UCSD-AML1 (cell line): ENCODE measurements at regions not wholly inside any gene's neighbourhood (a gene's known extent, or its start where the extent isn't known, plus 50 kb on each side); places are given as distances from the start of the nearest gene placed in this dataset.
"Not testable (repeated sequence)": the region's sequence is repeated elsewhere in the genome, so short reads cannot be mapped to it uniquely, and the experiment has no call there.

Experiments
- DNase-seq: peaks from one replicate; lab custom pipeline; 2025; ENCODE audit not compliant: unreplicated experiment; lab: John Stamatoyannopoulos, UW

- no peak for DNase-seq
Measured at GRCh38 chr6:155887421-155887820, 431.8 kb upstream of the NOX3 start.

GRCh38 chr6:155883741-155884140, 428.1 kb upstream of the NOX3 start:
- DNase-seq, result no peak

- DNase-seq, result no peak
Measured at GRCh38 chr6:155883334-155883731, 427.7 kb upstream of the NOX3 start.

- DNase-seq, result no peak
Measured at GRCh38 chr6:155882527-155883333, 427.1 kb upstream of the NOX3 start.

- DNase-seq, result no peak
Measured at GRCh38 chr6:155881826-155882526, 426.3 kb upstream of the NOX3 start.

GRCh38 chr6:155880900-155881299, 425.3 kb upstream of the NOX3 start:
- DNase-seq, result no peak

GRCh38 chr6:155872961-155873360, 417.3 kb upstream of the NOX3 start:
- peak; percentile 26 for DNase-seq

- DNase-seq, result no peak
Measured at GRCh38 chr6:155867682-155868081, 412.0 kb upstream of the NOX3 start.

GRCh38 chr6:155866676-155867390, 411.2 kb upstream of the NOX3 start:
- not testable (repeated sequence) for DNase-seq

- no peak for DNase-seq
Measured at GRCh38 chr6:155861821-155862220, 406.2 kb upstream of the NOX3 start.

GRCh38 chr6:155858906-155859305, 403.3 kb upstream of the NOX3 start:
- DNase-seq, result not testable (repeated sequence)

GRCh38 chr6:155854787-155855186, 399.1 kb upstream of the NOX3 start:
- no peak for DNase-seq

- no peak for DNase-seq
Measured at GRCh38 chr6:155853011-155853410, 397.4 kb upstream of the NOX3 start.

- no peak for DNase-seq
Measured at GRCh38 chr6:155850408-155850841, 394.8 kb upstream of the NOX3 start.

GRCh38 chr6:155847711-155848110, 392.1 kb upstream of the NOX3 start:
- DNase-seq, result no peak

GRCh38 chr6:155837474-155837873, 381.8 kb upstream of the NOX3 start:
- no peak for DNase-seq

- no peak for DNase-seq
Measured at GRCh38 chr6:155832596-155832995, 377.0 kb upstream of the NOX3 start.

GRCh38 chr6:155830531-155830930, 374.9 kb upstream of the NOX3 start:
- DNase-seq, result no peak

GRCh38 chr6:155829646-155830045, 374.0 kb upstream of the NOX3 start:
- no peak for DNase-seq

GRCh38 chr6:155828989-155829388, 373.4 kb upstream of the NOX3 start:
- DNase-seq, result no peak

- DNase-seq, result no peak
Measured at GRCh38 chr6:155818698-155819097, 363.1 kb upstream of the NOX3 start.

- DNase-seq, result no peak
Measured at GRCh38 chr6:155813548-155813947, 357.9 kb upstream of the NOX3 start.
